NCI-H187 treated with DMSO at 0.1 percent for 48 hours (cell line): ENCODE measurements at regions not wholly inside any gene's neighbourhood (a gene's known extent, or its start where the extent isn't known, plus 50 kb on each side); places are given as distances from the start of the nearest gene placed in this dataset.

Experiments
- DNase-seq: peaks from one replicate; lab custom pipeline; 2025; lab: John Stamatoyannopoulos, UW

GRCh38 chr9:79264041-79264440, 307.7 kb upstream of the TLE4 start:
- no peak for DNase-seq

- no peak for DNase-seq
These were observed 307.0 kb upstream of the TLE4 start for GRCh38 chr9:79264511-79265355.

GRCh38 chr9:79266986-79267385, 304.8 kb upstream of the TLE4 start:
- no peak for DNase-seq

DNA sequence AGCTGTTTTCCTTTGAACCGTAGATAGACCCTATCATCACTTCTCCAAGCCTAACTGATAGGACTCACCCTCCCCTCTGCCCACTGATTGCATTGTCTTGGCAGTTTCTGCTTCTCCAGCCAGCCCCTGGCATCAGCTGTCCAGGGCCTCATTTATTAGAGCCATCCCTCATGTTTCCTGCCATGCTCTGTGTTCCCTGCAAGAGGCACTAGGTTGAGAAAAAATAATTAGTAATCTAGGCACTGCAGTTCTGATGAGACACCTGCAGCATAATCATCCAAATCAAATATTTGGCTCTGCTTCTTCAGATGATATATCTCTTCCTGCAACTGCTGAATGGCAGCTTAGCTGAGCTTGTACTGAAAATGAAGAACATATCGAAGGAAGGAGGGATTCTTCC, 303.0 kb upstream of the TLE4 start:
- no peak for DNase-seq

- no peak for DNase-seq
These were observed 298.5 kb upstream of the TLE4 start for GRCh38 chr9:79273311-79273710.

DNA sequence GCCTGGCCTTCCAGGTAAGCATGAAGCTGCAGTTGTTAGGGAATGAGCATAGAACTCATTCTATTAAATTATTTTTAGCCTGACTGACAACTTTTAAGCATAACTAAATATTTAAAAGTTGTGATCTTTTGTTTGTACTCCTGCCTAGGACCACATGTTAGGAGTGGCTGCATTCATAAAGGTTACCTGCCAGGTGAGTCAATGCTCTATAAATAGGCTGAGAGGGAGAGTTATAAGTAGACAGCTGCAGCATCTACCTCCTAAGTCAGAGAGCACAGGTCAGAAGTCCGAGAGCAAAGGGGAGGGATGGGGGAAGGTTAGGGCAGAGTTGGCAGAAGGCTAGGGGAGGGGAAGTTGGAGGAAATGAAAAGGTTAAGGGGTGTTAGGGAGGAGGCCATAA, 292.4 kb upstream of the TLE4 start:
- DNase-seq: no peak

- peak; percentile 63 for DNase-seq
These were observed 291.1 kb upstream of the TLE4 start for GRCh38 chr9:79280691-79281090.

DNA sequence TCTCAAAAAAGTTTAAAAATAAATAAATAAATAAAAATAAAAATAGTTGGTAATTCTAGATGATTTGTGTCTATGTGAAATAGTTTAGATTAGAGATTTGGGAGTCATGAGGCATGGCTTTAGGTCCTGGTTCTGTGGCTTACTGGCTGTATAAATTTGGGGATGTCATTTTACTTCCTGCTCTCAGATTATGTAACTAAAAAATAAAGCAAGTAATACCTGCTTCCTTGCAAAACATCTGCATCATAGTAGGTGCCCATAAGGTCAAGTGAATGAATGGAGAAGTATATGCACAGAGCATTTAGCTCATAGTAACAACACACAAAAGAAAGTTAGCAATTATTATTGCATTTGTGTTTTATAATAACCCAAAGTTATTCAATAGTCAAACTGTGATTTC, 287.7 kb upstream of the TLE4 start:
- no peak for DNase-seq

GRCh38 chr9:79286992-79287707, 284.6 kb upstream of the TLE4 start:
- no peak for DNase-seq

DNA sequence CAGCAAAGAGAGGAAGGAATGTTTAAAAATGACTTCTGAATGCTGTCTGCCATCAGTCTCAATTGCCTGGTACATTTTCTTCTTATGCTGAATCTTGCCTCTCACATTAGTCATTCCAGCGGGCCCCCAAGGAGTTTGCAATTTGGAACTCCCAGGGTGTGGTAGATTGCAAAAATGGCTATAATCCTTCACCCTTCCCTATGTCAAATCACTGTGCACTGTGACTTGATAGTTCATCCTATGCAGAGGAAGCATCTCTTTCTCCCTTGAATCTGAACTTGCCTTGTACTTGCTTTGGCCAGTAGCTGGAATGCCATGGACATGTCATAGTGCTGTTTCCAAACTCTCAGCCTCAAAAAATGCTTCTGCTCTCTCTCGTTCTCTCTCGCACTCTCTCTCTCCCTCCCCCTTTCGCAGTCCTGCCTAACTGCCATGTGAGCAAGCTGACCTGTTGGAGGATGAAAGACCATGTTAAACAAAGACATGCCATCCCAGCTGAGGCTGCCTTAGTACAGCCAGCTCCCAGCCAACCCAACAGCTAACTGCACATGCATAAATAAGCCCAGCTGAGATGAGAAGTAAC, 284.0 kb upstream of the TLE4 start:
- DNase-seq: no peak

- no peak for DNase-seq
These were observed 281.9 kb upstream of the TLE4 start for GRCh38 chr9:79289856-79290255.

- DNase-seq: no peak
These were observed 279.0 kb upstream of the TLE4 start for GRCh38 chr9:79292731-79293280.

GRCh38 chr9:79300068-79300467, 271.7 kb upstream of the TLE4 start:
- no peak for DNase-seq

- no peak for DNase-seq
These were observed 270.7 kb upstream of the TLE4 start for GRCh38 chr9:79301085-79301484.

GRCh38 chr9:79301551-79302391, 270.0 kb upstream of the TLE4 start:
- no peak for DNase-seq

DNA sequence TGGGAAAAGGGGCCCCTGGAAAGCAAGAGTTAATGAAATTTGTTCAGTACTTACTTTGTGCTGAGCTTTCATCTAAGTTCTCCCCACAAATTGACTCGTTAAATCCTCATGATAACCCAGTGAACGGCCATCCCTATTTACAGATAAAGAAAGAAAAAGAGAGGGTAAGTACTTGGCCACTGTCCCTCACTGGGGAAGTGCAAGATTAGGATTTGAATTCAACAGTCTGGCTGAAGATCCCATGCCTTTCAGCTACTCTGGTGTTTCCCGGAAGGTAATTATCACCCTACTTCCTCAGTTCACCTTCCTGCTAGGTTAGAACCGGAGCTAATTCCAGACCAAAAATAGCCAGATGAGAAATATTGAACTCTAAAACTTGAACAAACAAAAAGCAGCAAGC, 269.2 kb upstream of the TLE4 start:
- no peak for DNase-seq

- no peak for DNase-seq
These were observed 263.8 kb upstream of the TLE4 start for GRCh38 chr9:79308012-79308411.

- no peak for DNase-seq
These were observed 258.9 kb upstream of the TLE4 start for GRCh38 chr9:79312686-79313421.

GRCh38 chr9:79325501-79325900, 246.3 kb upstream of the TLE4 start:
- no peak for DNase-seq

DNA sequence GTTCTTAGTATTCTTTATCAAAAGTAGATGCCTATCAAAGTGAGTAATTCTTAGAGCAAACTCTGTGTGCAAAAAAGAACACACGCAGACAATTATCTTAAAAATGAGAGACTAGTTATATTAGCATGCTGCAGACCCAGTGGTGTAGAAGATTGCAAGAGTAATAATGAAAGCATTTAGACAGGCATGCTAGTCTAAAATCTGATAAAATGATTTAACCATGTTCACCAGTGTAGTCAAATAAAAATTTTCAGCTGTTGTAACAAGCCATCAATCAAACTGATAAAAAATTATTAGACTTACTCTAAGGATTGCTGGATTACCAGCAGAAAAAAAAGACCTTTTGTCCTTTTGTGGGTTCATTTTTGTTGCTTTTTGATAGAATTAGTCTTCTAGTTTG, 241.9 kb upstream of the TLE4 start:
- no peak for DNase-seq

- DNase-seq: no peak
These were observed 237.8 kb upstream of the TLE4 start for GRCh38 chr9:79334001-79334400.
